ENCODE measurements at regions not wholly inside any gene's neighbourhood (a gene's known extent, or its start where the extent isn't known, plus 50 kb on each side); places are given as distances from the start of the nearest gene placed in this dataset.

GRCh38 chr6:164168595-164168994 lies 754.1 kb downstream of the QKI start:
- peak in 1 of 2 donors; percentile 5 for DNase-seq (ENCODE audit: low read depth in 2 of 2)

- no peak for DNase-seq (ENCODE audit: low read depth in 2 of 2)
Observed at GRCh38 chr6:164167873-164168405, 753.4 kb downstream of the QKI start.

- DNase-seq (ENCODE audit: low read depth in 2 of 2): no peak
Observed at GRCh38 chr6:164166996-164167395, 752.5 kb downstream of the QKI start.

- no peak for DNase-seq (ENCODE audit: low read depth in 2 of 2)
Observed at GRCh38 chr6:164166515-164166914, 752.0 kb downstream of the QKI start.

- no peak for DNase-seq (ENCODE audit: low read depth in 2 of 2)
Observed at GRCh38 chr6:164164876-164165275, 750.4 kb downstream of the QKI start.

GRCh38 chr6:164163239-164163638 lies 748.7 kb downstream of the QKI start:
- no peak for DNase-seq (ENCODE audit: low read depth in 2 of 2)

- DNase-seq (ENCODE audit: low read depth in 2 of 2): no peak
Observed at GRCh38 chr6:164159061-164159460, 744.5 kb downstream of the QKI start.

GRCh38 chr6:164154588-164154987 lies 740.1 kb downstream of the QKI start:
- no peak for DNase-seq (ENCODE audit: low read depth in 2 of 2)

GRCh38 chr6:164152611-164153010 lies 738.1 kb downstream of the QKI start:
- DNase-seq (ENCODE audit: low read depth in 2 of 2): no peak

- DNase-seq (ENCODE audit: low read depth in 2 of 2): no peak
Observed at GRCh38 chr6:164151161-164152120, 736.9 kb downstream of the QKI start.

GRCh38 chr6:164150232-164150631 lies 735.7 kb downstream of the QKI start:
- DNase-seq (ENCODE audit: low read depth in 2 of 2): no peak

- DNase-seq (ENCODE audit: low read depth in 2 of 2): no peak
Observed at GRCh38 chr6:164148788-164149187, 734.3 kb downstream of the QKI start.

GRCh38 chr6:164144316-164144715 lies 729.8 kb downstream of the QKI start:
- no peak for DNase-seq (ENCODE audit: low read depth in 2 of 2)

GRCh38 chr6:164142322-164142721 lies 727.8 kb downstream of the QKI start:
- DNase-seq (ENCODE audit: low read depth in 2 of 2): no peak

- no peak for DNase-seq (ENCODE audit: low read depth in 2 of 2)
Observed at GRCh38 chr6:164135511-164136132, 721.1 kb downstream of the QKI start.

- DNase-seq (ENCODE audit: low read depth in 2 of 2): no peak
Observed at GRCh38 chr6:164133095-164133494, 718.6 kb downstream of the QKI start.

- DNase-seq (ENCODE audit: low read depth in 2 of 2): no peak
Observed at GRCh38 chr6:164130585-164130984, 716.1 kb downstream of the QKI start.

GRCh38 chr6:164130151-164130550 lies 715.6 kb downstream of the QKI start:
- DNase-seq (ENCODE audit: low read depth in 2 of 2): no peak

GRCh38 chr6:164129218-164129617 lies 714.7 kb downstream of the QKI start:
- DNase-seq (ENCODE audit: low read depth in 2 of 2): no peak

- no peak for DNase-seq (ENCODE audit: low read depth in 2 of 2)
Observed at GRCh38 chr6:164128101-164128500, 713.6 kb downstream of the QKI start.

- no peak for DNase-seq (ENCODE audit: low read depth in 2 of 2)
Observed at GRCh38 chr6:164124986-164125385, 710.5 kb downstream of the QKI start.

GRCh38 chr6:164124473-164124872 lies 710.0 kb downstream of the QKI start:
- no peak for DNase-seq (ENCODE audit: low read depth in 2 of 2)

GRCh38 chr6:164122109-164122508 lies 707.6 kb downstream of the QKI start:
- DNase-seq (ENCODE audit: low read depth in 2 of 2): no peak
